SK-N-SH (cell line): ENCODE measurements at regions not wholly inside any gene's neighbourhood (a gene's known extent, or its start where the extent isn't known, plus 50 kb on each side); places are given as distances from the start of the nearest gene placed in this dataset.

Experiments used
- CTCF ChIA-PET: fragments of 300-600, 350-600 bp; formaldehyde crosslinking; extraction: SDS; loops from one replicate; lab custom pipeline; 2021; lab: Yijun Ruan, JAX
- POLR2A ChIA-PET: fragments of 350-600 bp; sonication (Branson Sonifier 250); formaldehyde crosslinking; extraction: SDS; loops from one replicate; lab custom pipeline; 2020; ENCODE audit warnings: antibody characterized with exemption, inconsistent platforms; lab: Yijun Ruan, JAX
- DNase-seq: peaks from one replicate; pipeline ENCODE4 v3.0.0; 2012
- H2AFZ ChIP-seq: fragments of 200-600 bp; sonication (generic); 2 replicates; pipeline ENCODE4 v1.8.1; 2016; ENCODE audit warnings: antibody characterized with exemption, mild to moderate bottlenecking, low read depth
- H3F3A ChIP-seq: fragments of 200-600 bp; sonication (generic); replicated peaks from 2 replicates; pipeline ENCODE3; 2016; ENCODE audit warnings: antibody characterized with exemption, mild to moderate bottlenecking; ENCODE audit not compliant: insufficient read depth
- H3K27ac ChIP-seq, 2 experiments: fragments of 200-500 bp in 1 of 2; fragments of 200-600 bp in 1 of 2; sonication (Bioruptor generic) in 1 of 2; sonication (generic), shearing (Covaris generic) in 1 of 2; 2 replicates each; pipeline versions ENCODE4 v1.5.1 to v1.6.1; 2014 to 2016; ENCODE audit warnings: low read depth in 2 of 2, inconsistent platforms in 1 of 2, low read length in 1 of 2, mild to moderate bottlenecking in 1 of 2, mixed read lengths in 1 of 2
- H3K27me3 ChIP-seq: fragments of 200-600 bp; sonication (generic), shearing (Covaris generic); 2 replicates; pipeline ENCODE4 v1.6.1; 2016; ENCODE audit warnings: mixed run types; ENCODE audit not compliant: insufficient read depth
- H3K36me3 ChIP-seq, 2 experiments: fragments of 200-500 bp in 1 of 2; fragments of 200-600 bp in 1 of 2; sonication (Bioruptor generic) in 1 of 2; sonication (generic) in 1 of 2; replicated peaks in 1 of 2; 2 replicates each; pipeline versions ENCODE3 to v1.5.1; 2014 to 2016; ENCODE audit warnings: low read length in 1 of 2, mild to moderate bottlenecking in 1 of 2; ENCODE audit not compliant: insufficient read depth in 2 of 2, control insufficient read depth in 1 of 2
- H3K4me1 ChIP-seq, 2 experiments: fragments of 200-500 bp in 1 of 2; fragments of 200-600 bp in 1 of 2; sonication (Bioruptor generic) in 1 of 2; sonication (generic), shearing (Covaris generic) in 1 of 2; 2 replicates each; pipeline versions ENCODE4 v1.5.1 to v1.6.1; 2014 to 2016; ENCODE audit warnings: low read depth in 1 of 2, low read length in 1 of 2, mixed run types in 1 of 2; ENCODE audit not compliant: insufficient read depth in 2 of 2, control insufficient read depth in 1 of 2
- H3K4me2 ChIP-seq: fragments of 200-600 bp; sonication (generic), shearing (Covaris generic); 2 replicates; pipeline ENCODE4 v1.6.1; 2017; ENCODE audit warnings: mixed run types
- H3K4me3 ChIP-seq, 2 experiments: fragments of 200-500 bp in 1 of 2; fragments of 200-600 bp in 1 of 2; sonication (Bioruptor generic) in 1 of 2; sonication (generic), shearing (Covaris generic) in 1 of 2; 2 replicates each; pipeline versions ENCODE4 v1.5.1 to v1.8.1; 2014 to 2016; ENCODE audit warnings: low read depth in 2 of 2, inconsistent platforms in 1 of 2, low read length in 1 of 2, mild to moderate bottlenecking in 1 of 2, mixed read lengths in 1 of 2, moderate library complexity in 1 of 2
- H3K79me2 ChIP-seq: fragments of 200-600 bp; sonication (generic); 2 replicates; pipeline ENCODE4 v1.8.1; 2017; ENCODE audit warnings: mild to moderate bottlenecking; ENCODE audit not compliant: insufficient read depth
- H3K9ac ChIP-seq: fragments of 200-600 bp; sonication (generic); 2 replicates; pipeline ENCODE4 v1.6.1; 2017; ENCODE audit warnings: mixed run types
- H3K9me2 ChIP-seq: fragments of 200-600 bp; sonication (generic); 2 replicates; pipeline ENCODE4 v1.6.1; 2017; ENCODE audit warnings: mixed run types
- H3K9me3 ChIP-seq: fragments of 200-600 bp; sonication (generic); 2 replicates; pipeline ENCODE4 v1.6.1; 2017; ENCODE audit warnings: mixed run types, mild to moderate bottlenecking, moderate library complexity
- H4K20me1 ChIP-seq: fragments of 200-600 bp; sonication (generic); 2 replicates; pipeline ENCODE4 v1.6.1; 2017; ENCODE audit warnings: mild to moderate bottlenecking, mixed run types; ENCODE audit not compliant: insufficient read depth
- CHD2 ChIP-seq: fragments of 150-350 bp; IDR thresholded peaks from 2 replicates; pipeline ENCODE4 v1.6.1; 2018; ENCODE audit warnings: low read length; ENCODE audit not compliant: partially characterized antibody
- EP300 ChIP-seq, 2 experiments: IDR thresholded peaks; 2 replicates each; pipeline versions ENCODE4 v1.4.0 to v1.6.1; 2012; ENCODE audit warnings: borderline replicate concordance in 1 of 2, low read depth in 1 of 2, low read length in 1 of 2
- EZH2phosphoT487 ChIP-seq: fragments of 200-600 bp; sonication (generic); IDR thresholded peaks from 2 replicates; pipeline ENCODE4 v1.6.1; 2017; ENCODE audit warnings: low read depth, mixed run types, mild to moderate bottlenecking, antibody characterized with exemption, moderate library complexity, borderline replicate concordance
- FOSL2 ChIP-seq: IDR thresholded peaks from 2 replicates; pipeline ENCODE4 v1.4.0; 2012; ENCODE audit warnings: low read depth, mild to moderate bottlenecking, moderate library complexity, borderline replicate concordance
- FOXM1 ChIP-seq: IDR thresholded peaks from 2 replicates; pipeline ENCODE4 v1.4.0; 2012; ENCODE audit warnings: low read depth, mild to moderate bottlenecking
- GATA2 ChIP-seq: sonication (generic); formaldehyde crosslinking; IDR thresholded peaks from 2 replicates; pipeline ENCODE4 v1.5.0; 2020; ENCODE audit warnings: mild to moderate bottlenecking, missing genetic modification reagents
- MEF2A ChIP-seq: IDR thresholded peaks from 2 replicates; pipeline ENCODE4 v1.4.0; 2012; ENCODE audit warnings: low read depth, borderline replicate concordance
- MXI1 ChIP-seq: IDR thresholded peaks from 2 replicates; pipeline ENCODE4 v1.6.1; 2012; ENCODE audit warnings: mild to moderate bottlenecking, low read depth, low read length, improper control_type of control experiment
- RCOR1 ChIP-seq: fragments of 150-350 bp; IDR thresholded peaks from 2 replicates; pipeline ENCODE4 v1.6.1; 2017; ENCODE audit warnings: antibody characterized with exemption, low read length
- RFX5 ChIP-seq: IDR thresholded peaks from 2 replicates; pipeline ENCODE4 v1.6.1; 2012; ENCODE audit warnings: mild to moderate bottlenecking, improper control_type of control experiment, low read length
- SIN3A ChIP-seq: IDR thresholded peaks from 2 replicates; pipeline ENCODE4 v1.6.1; 2012; ENCODE audit warnings: low read depth, mild to moderate bottlenecking, low read length, moderate library complexity, borderline replicate concordance
- SMC3 ChIP-seq: IDR thresholded peaks from 2 replicates; pipeline ENCODE4 v1.6.1; 2012; ENCODE audit warnings: low read depth, low read length, improper control_type of control experiment
- TAF1 ChIP-seq: IDR thresholded peaks from 2 replicates; pipeline ENCODE4 v1.6.1; 2012; ENCODE audit warnings: low read depth, mild to moderate bottlenecking, low read length, moderate library complexity, borderline replicate concordance
- TCF12 ChIP-seq: IDR thresholded peaks from 2 replicates; pipeline ENCODE4 v1.4.0; 2012
- WGBS: methylation state at CpG from one replicate; pipeline ENCODE4 v1.1.6; 2017; ENCODE audit warnings: low lambda C conversion rate; 5-methylcytosine and 5-hydroxymethylcytosine counted together
- TF ChIP-seq, protein P1 (sequence below): IDR thresholded peaks from 2 replicates; pipeline ENCODE4 v1.6.1; 2012; ENCODE audit warnings: mild to moderate bottlenecking, low read depth, low read length, moderate library complexity
- TF ChIP-seq, protein P2 (sequence below): IDR thresholded peaks from 2 replicates; pipeline ENCODE4 v1.4.0; 2012; ENCODE audit warnings: low read depth, borderline replicate concordance
- TF ChIP-seq, protein P3 (sequence below): IDR thresholded peaks from 2 replicates; pipeline ENCODE4 v1.4.0; 2012; ENCODE audit warnings: low read depth
- TF ChIP-seq, protein P4 (sequence below): fragments of 200-600 bp; sonication (generic); IDR thresholded peaks from 2 replicates; pipeline ENCODE4 v1.6.1; 2017; ENCODE audit warnings: antibody characterized with exemption, mild to moderate bottlenecking, moderate library complexity

DNA sequence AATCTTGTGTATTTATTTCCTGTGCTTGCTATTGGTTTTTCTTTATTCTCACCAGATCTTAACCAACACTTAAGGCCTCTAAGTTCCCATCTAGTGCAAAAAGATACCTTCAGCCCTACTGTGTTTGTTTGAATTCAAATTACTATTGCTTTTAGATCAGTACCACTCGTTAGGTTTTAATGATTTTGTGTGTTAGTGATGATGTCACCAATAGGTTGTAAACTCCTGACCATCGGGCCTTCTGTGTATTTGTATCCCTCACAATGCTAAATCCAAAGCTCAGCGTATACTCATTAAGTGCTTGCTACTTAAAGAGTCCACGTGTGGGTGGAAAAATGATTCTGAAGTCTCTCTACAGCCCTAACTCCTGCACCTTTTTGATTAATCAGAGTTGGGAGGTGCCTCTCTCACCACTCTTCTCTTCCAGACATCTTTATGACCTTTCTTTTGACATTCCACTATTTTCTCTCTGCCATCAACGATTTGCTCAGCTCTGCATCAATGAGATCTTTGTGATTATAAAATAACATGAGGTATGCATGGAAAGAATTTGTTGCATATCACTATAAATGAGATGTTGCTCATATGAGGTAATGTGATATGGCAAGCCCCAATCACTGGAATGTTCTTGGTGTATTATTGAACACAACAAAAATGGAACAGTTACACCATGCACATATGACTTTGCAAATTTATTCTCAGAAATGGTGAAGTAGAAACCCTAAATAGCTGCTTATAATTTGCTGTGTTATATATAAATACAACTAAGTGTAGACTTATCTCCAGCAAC lies 55.1 kb upstream of the LAMA2 start:
- Histone ChIP-seq H2AFZ (no peak overlapping the region), H3K36me3 (no peaks in the 10 kb centered on the region), H3K4me3 (no peak overlapping the region), H3K27me3 (0 out of 2 replicates have a peak, but pooled peaks cover 6% of the 10 kb centered on the region), H3K9ac (no peak overlapping the region), H3K4me1 (no peaks in the 10 kb centered on the region), H3K9me3 (no peaks in the 10 kb centered on the region), H3F3A (no peaks in the 10 kb centered on the region), H3K79me2 (no peaks in the 10 kb centered on the region), H3K4me2 (no peak overlapping the region), H3K9me2 (no peaks in the 10 kb centered on the region), H4K20me1 (no peaks in the 10 kb centered on the region)
- 2% methylated on average over 5 of the region's 5 CpGs for WGBS
- DNase-seq: no peak
- CTCF ChIA-PET: no interaction called here
- POLR2A ChIA-PET: no interaction called here
- TF ChIP-seq RFX5 (no peak), FOXM1 (no peak), EP300 (IDR thresholded peaks at IDR 0.05; ENCODE audit: borderline replicate concordance in 1 of 2, low read depth in 1 of 2, low read length in 1 of 2) (no peak), GATA2 (CRISPR knock-in tag) (no peak), SIN3A (no peak), TAF1 (no peak), RCOR1 (no peak)
- TF ChIP-seq, protein P1, sequence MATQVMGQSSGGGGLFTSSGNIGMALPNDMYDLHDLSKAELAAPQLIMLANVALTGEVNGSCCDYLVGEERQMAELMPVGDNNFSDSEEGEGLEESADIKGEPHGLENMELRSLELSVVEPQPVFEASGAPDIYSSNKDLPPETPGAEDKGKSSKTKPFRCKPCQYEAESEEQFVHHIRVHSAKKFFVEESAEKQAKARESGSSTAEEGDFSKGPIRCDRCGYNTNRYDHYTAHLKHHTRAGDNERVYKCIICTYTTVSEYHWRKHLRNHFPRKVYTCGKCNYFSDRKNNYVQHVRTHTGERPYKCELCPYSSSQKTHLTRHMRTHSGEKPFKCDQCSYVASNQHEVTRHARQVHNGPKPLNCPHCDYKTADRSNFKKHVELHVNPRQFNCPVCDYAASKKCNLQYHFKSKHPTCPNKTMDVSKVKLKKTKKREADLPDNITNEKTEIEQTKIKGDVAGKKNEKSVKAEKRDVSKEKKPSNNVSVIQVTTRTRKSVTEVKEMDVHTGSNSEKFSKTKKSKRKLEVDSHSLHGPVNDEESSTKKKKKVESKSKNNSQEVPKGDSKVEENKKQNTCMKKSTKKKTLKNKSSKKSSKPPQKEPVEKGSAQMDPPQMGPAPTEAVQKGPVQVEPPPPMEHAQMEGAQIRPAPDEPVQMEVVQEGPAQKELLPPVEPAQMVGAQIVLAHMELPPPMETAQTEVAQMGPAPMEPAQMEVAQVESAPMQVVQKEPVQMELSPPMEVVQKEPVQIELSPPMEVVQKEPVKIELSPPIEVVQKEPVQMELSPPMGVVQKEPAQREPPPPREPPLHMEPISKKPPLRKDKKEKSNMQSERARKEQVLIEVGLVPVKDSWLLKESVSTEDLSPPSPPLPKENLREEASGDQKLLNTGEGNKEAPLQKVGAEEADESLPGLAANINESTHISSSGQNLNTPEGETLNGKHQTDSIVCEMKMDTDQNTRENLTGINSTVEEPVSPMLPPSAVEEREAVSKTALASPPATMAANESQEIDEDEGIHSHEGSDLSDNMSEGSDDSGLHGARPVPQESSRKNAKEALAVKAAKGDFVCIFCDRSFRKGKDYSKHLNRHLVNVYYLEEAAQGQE: no peak
- TF ChIP-seq, all 33 proteins: peak for 0
- H3K27ac ChIP-seq: no peak overlapping the region

DNA sequence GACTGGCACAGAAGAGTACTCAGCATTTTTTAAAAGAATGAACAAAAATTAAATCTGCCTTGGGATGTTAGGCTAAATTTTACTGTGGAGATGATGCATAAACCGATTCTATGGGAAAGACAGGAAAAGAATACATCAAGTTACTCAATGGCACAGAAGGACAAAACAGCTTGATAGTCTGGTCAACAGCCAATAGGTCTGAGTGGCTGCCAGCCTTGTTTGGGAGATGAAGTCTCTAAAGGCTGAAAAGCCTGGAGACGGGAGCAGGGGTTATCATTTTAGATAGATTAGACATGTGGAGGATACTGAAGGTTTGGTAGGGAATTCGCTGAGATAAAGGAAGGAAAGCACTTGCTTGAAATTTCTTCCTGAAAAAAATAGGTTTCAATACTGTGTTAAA lies 56.3 kb upstream of the LAMA2 start:
- Histone ChIP-seq H3K9ac (no peak overlapping the region), H3K4me1 (no peaks in the 10 kb centered on the region), H3K36me3 (no peaks in the 10 kb centered on the region), H3K27me3 (0 out of 2 replicates have a peak, but pooled peaks cover 6% of the 10 kb centered on the region), H3K27ac (no peak overlapping the region), H3K9me3 (no peaks in the 10 kb centered on the region), H3K79me2 (no peaks in the 10 kb centered on the region), H4K20me1 (no peaks in the 10 kb centered on the region), H2AFZ (no peak overlapping the region), H3F3A (no peaks in the 10 kb centered on the region), H3K9me2 (no peaks in the 10 kb centered on the region), H3K4me2 (no peak overlapping the region), H3K4me3 (no peak overlapping the region)
- POLR2A ChIA-PET: no interaction called here
- DNase-seq: no peak
- 1% methylated on average over 3 of the region's 3 CpGs for WGBS
- CTCF ChIA-PET: no interaction called here
- TF ChIP-seq, protein P2, sequence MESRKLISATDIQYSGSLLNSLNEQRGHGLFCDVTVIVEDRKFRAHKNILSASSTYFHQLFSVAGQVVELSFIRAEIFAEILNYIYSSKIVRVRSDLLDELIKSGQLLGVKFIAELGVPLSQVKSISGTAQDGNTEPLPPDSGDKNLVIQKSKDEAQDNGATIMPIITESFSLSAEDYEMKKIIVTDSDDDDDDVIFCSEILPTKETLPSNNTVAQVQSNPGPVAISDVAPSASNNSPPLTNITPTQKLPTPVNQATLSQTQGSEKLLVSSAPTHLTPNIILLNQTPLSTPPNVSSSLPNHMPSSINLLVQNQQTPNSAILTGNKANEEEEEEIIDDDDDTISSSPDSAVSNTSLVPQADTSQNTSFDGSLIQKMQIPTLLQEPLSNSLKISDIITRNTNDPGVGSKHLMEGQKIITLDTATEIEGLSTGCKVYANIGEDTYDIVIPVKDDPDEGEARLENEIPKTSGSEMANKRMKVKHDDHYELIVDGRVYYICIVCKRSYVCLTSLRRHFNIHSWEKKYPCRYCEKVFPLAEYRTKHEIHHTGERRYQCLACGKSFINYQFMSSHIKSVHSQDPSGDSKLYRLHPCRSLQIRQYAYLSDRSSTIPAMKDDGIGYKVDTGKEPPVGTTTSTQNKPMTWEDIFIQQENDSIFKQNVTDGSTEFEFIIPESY: no peak
- TF ChIP-seq EZH2phosphoT487 (no peak), SMC3 (no peak), TCF12 (no peak), CHD2 (no peak), FOSL2 (no peak), RCOR1 (no peak), SIN3A (no peak), MEF2A (no peak), GATA2 (CRISPR knock-in tag) (no peak), MXI1 (no peak)
- TF ChIP-seq, protein P3, sequence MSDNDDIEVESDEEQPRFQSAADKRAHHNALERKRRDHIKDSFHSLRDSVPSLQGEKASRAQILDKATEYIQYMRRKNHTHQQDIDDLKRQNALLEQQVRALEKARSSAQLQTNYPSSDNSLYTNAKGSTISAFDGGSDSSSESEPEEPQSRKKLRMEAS: no peak
- TF ChIP-seq, protein P4, sequence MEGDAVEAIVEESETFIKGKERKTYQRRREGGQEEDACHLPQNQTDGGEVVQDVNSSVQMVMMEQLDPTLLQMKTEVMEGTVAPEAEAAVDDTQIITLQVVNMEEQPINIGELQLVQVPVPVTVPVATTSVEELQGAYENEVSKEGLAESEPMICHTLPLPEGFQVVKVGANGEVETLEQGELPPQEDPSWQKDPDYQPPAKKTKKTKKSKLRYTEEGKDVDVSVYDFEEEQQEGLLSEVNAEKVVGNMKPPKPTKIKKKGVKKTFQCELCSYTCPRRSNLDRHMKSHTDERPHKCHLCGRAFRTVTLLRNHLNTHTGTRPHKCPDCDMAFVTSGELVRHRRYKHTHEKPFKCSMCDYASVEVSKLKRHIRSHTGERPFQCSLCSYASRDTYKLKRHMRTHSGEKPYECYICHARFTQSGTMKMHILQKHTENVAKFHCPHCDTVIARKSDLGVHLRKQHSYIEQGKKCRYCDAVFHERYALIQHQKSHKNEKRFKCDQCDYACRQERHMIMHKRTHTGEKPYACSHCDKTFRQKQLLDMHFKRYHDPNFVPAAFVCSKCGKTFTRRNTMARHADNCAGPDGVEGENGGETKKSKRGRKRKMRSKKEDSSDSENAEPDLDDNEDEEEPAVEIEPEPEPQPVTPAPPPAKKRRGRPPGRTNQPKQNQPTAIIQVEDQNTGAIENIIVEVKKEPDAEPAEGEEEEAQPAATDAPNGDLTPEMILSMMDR: no peak
